Caco-2 (cell line): ENCODE measurements at regions not wholly inside any gene's neighbourhood (a gene's known extent, or its start where the extent isn't known, plus 50 kb on each side); places are given as distances from the start of the nearest gene placed in this dataset.

Experiments used
- BruUV-seq: library from RNA; stranded (reverse); fragments of 400-500 nt; replicated peaks from 2 replicates; lab custom pipeline; 2021; lab: Mats Ljungman, UMichigan
- CTCF ChIA-PET: fragments of 300-600 bp; sonication (Branson Sonifier 250); formaldehyde crosslinking; loops from one replicate; lab custom pipeline; 2022; ENCODE audit warnings: antibody characterized with exemption; lab: Charles Lee
- POLR2A ChIA-PET: fragments of 300-600 bp; sonication (Branson Sonifier 250); formaldehyde crosslinking; loops from one replicate; lab custom pipeline; 2022; ENCODE audit warnings: antibody characterized with exemption; lab: Charles Lee
- DNase-seq, 2 experiments: peaks; one replicate each; pipeline versions ENCODE4 v3.0.0 to v3.0.0-alpha.2; 2020 to 2022
- H3K27me3 ChIP-seq: replicated peaks from 2 replicates; pipeline ENCODE4 v1.6.0; 2011; ENCODE audit warnings: low read length; ENCODE audit not compliant: control insufficient read depth, insufficient read depth
- H3K36me3 ChIP-seq: 2 replicates; pipeline ENCODE4 v1.5.1; 2011; ENCODE audit warnings: low read length; ENCODE audit not compliant: control insufficient read depth, insufficient read depth
- H3K4me1 ChIP-seq: fragments of 250-450 bp; sonication (Bioruptor Pico); 2 replicates; pipeline ENCODE4 v1.5.1; 2020; ENCODE audit warnings: mild to moderate bottlenecking
- H3K4me3 ChIP-seq: 2 replicates; pipeline ENCODE4 v1.5.1; 2011; ENCODE audit warnings: low read depth, mild to moderate bottlenecking, control low read depth, low read length
- H3K9me3 ChIP-seq: fragments of 250-450 bp; sonication (Bioruptor Pico); 2 replicates; pipeline ENCODE4 v1.5.1; 2020; ENCODE audit warnings: mild to moderate bottlenecking, moderate library complexity
- H3K27ac Mint-ChIP-seq: one replicate; pipeline ENCODE4 v1.8.0; 2022; ENCODE audit warnings: mixed read lengths; ENCODE audit not compliant: unreplicated experiment
- H3K27me3 Mint-ChIP-seq: one replicate; pipeline ENCODE4 v1.8.0; 2022; ENCODE audit warnings: mixed read lengths; ENCODE audit not compliant: insufficient read depth, unreplicated experiment
- H3K36me3 Mint-ChIP-seq: one replicate; pipeline ENCODE4 v1.8.0; 2022; ENCODE audit warnings: mild to moderate bottlenecking, mixed read lengths; ENCODE audit not compliant: insufficient read depth, unreplicated experiment
- H3K4me1 Mint-ChIP-seq: one replicate; pipeline ENCODE4 v1.8.0; 2022; ENCODE audit warnings: low read depth, mixed read lengths; ENCODE audit not compliant: unreplicated experiment
- H3K4me3 Mint-ChIP-seq: one replicate; pipeline ENCODE4 v1.8.0; 2022; ENCODE audit warnings: mild to moderate bottlenecking, moderate library complexity, mixed read lengths; ENCODE audit not compliant: unreplicated experiment
- H3K9me3 Mint-ChIP-seq: one replicate; pipeline ENCODE4 v1.8.0; 2022; ENCODE audit warnings: mixed read lengths; ENCODE audit not compliant: unreplicated experiment
- intact Hi-C: fragments of 100-400 bp; cut with micrococcal nuclease; formaldehyde crosslinking; loops from one replicate; pipeline ENCODE4 v1.10.0; 2022; ENCODE audit not compliant: unreplicated experiment
- TF ChIP-seq, protein P1 (sequence below), 2 experiments: fragments of 200-600 bp in 1 of 2; IDR thresholded peaks; 1 replicate in 1 of 2; 2 replicates in 1 of 2; pipeline versions ENCODE4 v1.5.1 to v1.8.0; 2011 to 2022; ENCODE audit warnings: antibody characterized with exemption in 1 of 2, control low read depth in 1 of 2, inconsistent platforms in 1 of 2, low read depth in 1 of 2, low read length in 1 of 2, mild to moderate bottlenecking in 1 of 2, moderate library complexity in 1 of 2; ENCODE audit not compliant: insufficient read depth in 1 of 2, severe bottlenecking in 1 of 2, unreplicated experiment in 1 of 2

DNA sequence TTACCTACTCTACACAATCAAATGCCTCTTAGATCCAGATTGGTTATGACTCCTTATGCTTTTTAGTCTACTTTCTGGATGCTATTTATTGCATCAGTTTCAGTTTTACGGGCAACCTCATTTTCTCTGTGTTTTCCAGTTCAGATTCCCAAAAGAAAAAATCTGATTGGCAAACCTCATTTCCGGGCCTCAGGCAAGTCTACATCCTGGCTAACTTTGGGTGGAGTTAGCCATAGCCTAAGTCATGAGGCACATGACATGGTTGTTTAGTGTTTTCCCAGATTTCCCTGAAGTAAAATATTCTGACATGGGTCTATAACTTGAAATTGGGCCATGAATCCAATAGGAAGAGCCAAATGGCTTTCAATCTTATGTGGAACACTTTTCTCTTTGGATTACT lies 339.7 kb downstream of the NUAK1 start:
- Mint-ChIP-seq H3K4me1 (no peaks in the 10 kb centered on the region), H3K27me3 (no peaks in the 10 kb centered on the region), H3K4me3 (no peak overlapping the region), H3K9me3 (peaks cover 10% of the 10 kb centered on the region), H3K36me3 (no peaks in the 10 kb centered on the region), H3K27ac (no peak overlapping the region)
- Histone ChIP-seq H3K27me3 (no peaks in the 10 kb centered on the region), H3K4me1 (no peaks in the 10 kb centered on the region), H3K36me3 (no peaks in the 10 kb centered on the region), H3K4me3 (no peak overlapping the region), H3K9me3 (no peaks in the 10 kb centered on the region)
- ChIA-PET CTCF (no interaction called here), POLR2A (no interaction called here)
- BruUV-seq = no TSS peak
- DNase-seq = no peak
- TF ChIP-seq, protein P1, sequence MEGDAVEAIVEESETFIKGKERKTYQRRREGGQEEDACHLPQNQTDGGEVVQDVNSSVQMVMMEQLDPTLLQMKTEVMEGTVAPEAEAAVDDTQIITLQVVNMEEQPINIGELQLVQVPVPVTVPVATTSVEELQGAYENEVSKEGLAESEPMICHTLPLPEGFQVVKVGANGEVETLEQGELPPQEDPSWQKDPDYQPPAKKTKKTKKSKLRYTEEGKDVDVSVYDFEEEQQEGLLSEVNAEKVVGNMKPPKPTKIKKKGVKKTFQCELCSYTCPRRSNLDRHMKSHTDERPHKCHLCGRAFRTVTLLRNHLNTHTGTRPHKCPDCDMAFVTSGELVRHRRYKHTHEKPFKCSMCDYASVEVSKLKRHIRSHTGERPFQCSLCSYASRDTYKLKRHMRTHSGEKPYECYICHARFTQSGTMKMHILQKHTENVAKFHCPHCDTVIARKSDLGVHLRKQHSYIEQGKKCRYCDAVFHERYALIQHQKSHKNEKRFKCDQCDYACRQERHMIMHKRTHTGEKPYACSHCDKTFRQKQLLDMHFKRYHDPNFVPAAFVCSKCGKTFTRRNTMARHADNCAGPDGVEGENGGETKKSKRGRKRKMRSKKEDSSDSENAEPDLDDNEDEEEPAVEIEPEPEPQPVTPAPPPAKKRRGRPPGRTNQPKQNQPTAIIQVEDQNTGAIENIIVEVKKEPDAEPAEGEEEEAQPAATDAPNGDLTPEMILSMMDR (IDR thresholded peaks at IDR 0.05; ENCODE audit: insufficient read depth in 1 of 2, low read depth in 1 of 2, low read length in 1 of 2, severe bottlenecking in 1 of 2, unreplicated experiment in 1 of 2) = no peak
- intact Hi-C loops = no loop called here

DNA sequence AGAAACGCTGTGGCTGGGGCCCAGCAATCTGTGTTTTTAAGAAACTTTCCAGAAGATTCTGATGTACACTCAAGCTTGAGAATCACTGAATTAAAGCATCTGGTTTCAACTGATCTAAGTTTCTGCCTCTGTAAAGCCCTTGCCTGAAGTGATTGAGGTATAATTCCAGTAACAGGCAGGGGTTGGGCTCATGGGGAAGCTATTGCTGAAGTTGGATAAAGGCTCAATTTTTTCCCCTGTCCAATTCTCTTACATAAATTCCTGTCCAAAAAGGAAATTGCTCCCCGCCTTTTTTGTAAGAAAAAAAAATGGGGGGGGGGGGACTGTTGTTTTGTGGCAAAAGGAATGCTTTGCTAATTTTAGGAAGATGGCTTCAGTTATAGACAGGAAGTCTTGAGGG lies 337.4 kb downstream of the NUAK1 start:
- H3K27me3 ChIP-seq = no peaks in the 10 kb centered on the region
- Mint-ChIP-seq H3K27ac (no peak overlapping the region), H3K9me3 (peaks cover 10% of the 10 kb centered on the region), H3K4me3 (no peak overlapping the region), H3K4me1 (no peaks in the 10 kb centered on the region), H3K27me3 (no peaks in the 10 kb centered on the region), H3K36me3 (no peaks in the 10 kb centered on the region)
- no TSS peak for BruUV-seq
- ChIA-PET CTCF (no interaction called here), POLR2A (no interaction called here)
- TF ChIP-seq, protein P1 (IDR thresholded peaks at IDR 0.05; ENCODE audit: insufficient read depth in 1 of 2, low read depth in 1 of 2, low read length in 1 of 2, severe bottlenecking in 1 of 2, unreplicated experiment in 1 of 2) = no peak
- H3K36me3 ChIP-seq = no peaks in the 10 kb centered on the region
- intact Hi-C loops = no loop called here
- DNase-seq = no peak
- H3K4me3 ChIP-seq = no peak overlapping the region
- no peaks in the 10 kb centered on the region for H3K4me1 ChIP-seq
- no peaks in the 10 kb centered on the region for H3K9me3 ChIP-seq

DNA sequence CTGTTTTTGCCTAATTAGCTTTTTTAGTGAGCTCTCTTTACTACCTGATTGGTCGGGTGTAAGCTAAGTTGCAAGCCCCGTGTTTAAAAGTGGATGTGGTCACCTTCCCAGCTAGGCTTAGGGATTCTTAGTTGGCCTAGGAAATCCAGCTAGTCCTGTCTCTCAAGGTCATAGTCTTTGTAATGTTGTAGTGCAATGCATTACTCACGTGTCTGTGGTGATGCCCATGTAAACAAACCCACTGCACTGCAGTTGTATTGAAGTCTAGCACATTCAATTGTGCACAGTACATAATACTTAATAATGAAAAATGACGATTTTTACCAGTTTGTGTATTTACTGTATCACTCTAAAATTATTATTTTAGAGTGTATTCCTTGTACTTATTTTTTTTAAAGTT lies 335.5 kb downstream of the NUAK1 start:
- Histone ChIP-seq H3K4me1 (no peaks in the 10 kb centered on the region), H3K4me3 (no peak overlapping the region), H3K9me3 (no peaks in the 10 kb centered on the region), H3K27me3 (no peaks in the 10 kb centered on the region), H3K36me3 (no peaks in the 10 kb centered on the region)
- TF ChIP-seq, protein P1 (IDR thresholded peaks at IDR 0.05; ENCODE audit: insufficient read depth in 1 of 2, low read depth in 1 of 2, low read length in 1 of 2, severe bottlenecking in 1 of 2, unreplicated experiment in 1 of 2) = no peak
- H3K9me3 Mint-ChIP-seq = peaks cover 10% of the 10 kb centered on the region
- intact Hi-C loops = no loop called here
- no peaks in the 10 kb centered on the region for H3K27me3 Mint-ChIP-seq
- no peak for DNase-seq
- no peak overlapping the region for H3K4me3 Mint-ChIP-seq
- H3K27ac Mint-ChIP-seq = no peak overlapping the region
- CTCF ChIA-PET = no interaction called here
- no TSS peak for BruUV-seq
- POLR2A ChIA-PET = no interaction called here
- H3K36me3 Mint-ChIP-seq = no peaks in the 10 kb centered on the region
- H3K4me1 Mint-ChIP-seq = no peaks in the 10 kb centered on the region
